Fibroblast of skin of left quadriceps (primary cell): ENCODE measurements at regions not wholly inside any gene's neighbourhood (a gene's known extent, or its start where the extent isn't known, plus 50 kb on each side); places are given as distances from the start of the nearest gene placed in this dataset.

Source experiments
- DNase-seq, 2 experiments: peaks; one replicate each; pipeline ENCODE4 v3.0.0-alpha.2; 2013; ENCODE audit warnings: low read depth in 2 of 2

GRCh38 chr15:93730724-93731123 lies 500.6 kb upstream of the MCTP2 start:
- no peak for DNase-seq

GRCh38 chr15:93722165-93722564 lies 509.2 kb upstream of the MCTP2 start:
- no peak for DNase-seq

- no peak for DNase-seq
Measured at GRCh38 chr15:93720607-93721006, 510.8 kb upstream of the MCTP2 start.

- peak; percentile 75 to 79 for DNase-seq
Measured at GRCh38 chr15:93719921-93720351, 511.4 kb upstream of the MCTP2 start.

- DNase-seq = no peak
Measured at GRCh38 chr15:93716615-93717231, 514.6 kb upstream of the MCTP2 start.

- no peak for DNase-seq
Measured at GRCh38 chr15:93709708-93710107, 521.7 kb upstream of the MCTP2 start.

GRCh38 chr15:93708724-93709445 lies 522.5 kb upstream of the MCTP2 start:
- DNase-seq = no peak

GRCh38 chr15:93707751-93708150 lies 523.6 kb upstream of the MCTP2 start:
- no peak for DNase-seq

- peak in 1 of 2 experiments; percentile 34 for DNase-seq
Measured at GRCh38 chr15:93706495-93707292, 524.7 kb upstream of the MCTP2 start.

GRCh38 chr15:93705753-93706455 lies 525.5 kb upstream of the MCTP2 start:
- DNase-seq = no peak

- DNase-seq = peak; percentile 56 to 59
Measured at GRCh38 chr15:93703092-93703739, 528.1 kb upstream of the MCTP2 start.

- no peak for DNase-seq
Measured at GRCh38 chr15:93700051-93700450, 531.3 kb upstream of the MCTP2 start.

- no peak for DNase-seq
Measured at GRCh38 chr15:93694033-93694432, 537.3 kb upstream of the MCTP2 start.

GRCh38 chr15:93683651-93684050 lies 547.7 kb upstream of the MCTP2 start:
- DNase-seq = no peak

- DNase-seq = no peak
Measured at GRCh38 chr15:93671387-93671943, 559.9 kb upstream of the MCTP2 start.

GRCh38 chr15:93670931-93671330 lies 560.4 kb upstream of the MCTP2 start:
- no peak for DNase-seq

GRCh38 chr15:93664213-93664956 lies 567.0 kb upstream of the MCTP2 start:
- DNase-seq = no peak

GRCh38 chr15:93662162-93662885 lies 569.0 kb upstream of the MCTP2 start:
- no peak for DNase-seq

GRCh38 chr15:93658026-93658816 lies 569.2 kb upstream of the RGMA start:
- no peak for DNase-seq
